Neural cell (in vitro differentiated cells): ENCODE measurements at regions not wholly inside any gene's neighbourhood (a gene's known extent, or its start where the extent isn't known, plus 50 kb on each side); places are given as distances from the start of the nearest gene placed in this dataset.

Experiments
- H2AFZ ChIP-seq: fragments of 200-600, 300-800 bp; sonication (generic), shearing (Covaris generic); 2 replicates; pipeline ENCODE4 v1.6.0; 2014; ENCODE audit warnings: low read depth, mild to moderate bottlenecking, antibody characterized with exemption, low read length, moderate library complexity
- H3F3A ChIP-seq: fragments of 200-600 bp; shearing (Covaris generic); 2 replicates; pipeline ENCODE4 v1.6.1; 2016; ENCODE audit warnings: mild to moderate bottlenecking, moderate library complexity, mixed read lengths, antibody characterized with exemption, low read length; ENCODE audit not compliant: insufficient read depth, poor library complexity, severe bottlenecking
- H3K27ac ChIP-seq: fragments of 200-600, 300-800 bp; sonication (generic), shearing (Covaris generic); 2 replicates; pipeline ENCODE4 v1.5.1; 2014; ENCODE audit warnings: mild to moderate bottlenecking, low read length, moderate library complexity
- H3K27me3 ChIP-seq: fragments of 300-800, 200-600 bp; sonication (generic), shearing (Covaris generic); 2 replicates; pipeline ENCODE4 v1.6.0; 2014; ENCODE audit warnings: mild to moderate bottlenecking, low read depth, low read length, moderate library complexity; ENCODE audit not compliant: insufficient read depth
- H3K36me3 ChIP-seq: fragments of 300-800, 200-600 bp; sonication (generic), shearing (Covaris generic); 2 replicates; pipeline ENCODE4 v1.5.1; 2014; ENCODE audit warnings: mild to moderate bottlenecking, antibody characterized with exemption, low read length, moderate library complexity; ENCODE audit not compliant: insufficient read depth
- H3K4me2 ChIP-seq: fragments of 300-800, 200-600 bp; sonication (generic), shearing (Covaris generic); 2 replicates; pipeline ENCODE4 v1.6.0; 2014; ENCODE audit warnings: mild to moderate bottlenecking, low read length
- H3K4me3 ChIP-seq: fragments of 300-800, 200-600 bp; sonication (generic), shearing (Covaris generic); 2 replicates; pipeline ENCODE4 v1.5.1; 2014; ENCODE audit warnings: mild to moderate bottlenecking, low read length, moderate library complexity
- H3K79me2 ChIP-seq: fragments of 200-600 bp; shearing (Covaris generic); replicated peaks from 2 replicates; pipeline ENCODE4 v1.6.0; 2014; ENCODE audit warnings: mild to moderate bottlenecking, low read length, moderate library complexity; ENCODE audit not compliant: insufficient read depth
- H3K9ac ChIP-seq: fragments of 300-800, 200-600 bp; sonication (generic), shearing (Covaris generic); 2 replicates; pipeline ENCODE4 v1.6.1; 2016; ENCODE audit warnings: mild to moderate bottlenecking, low read length, mixed read lengths
- H3K9me2 ChIP-seq: fragments of 200-600 bp; shearing (Covaris generic); 2 replicates; pipeline ENCODE4 v1.6.1; 2016; ENCODE audit warnings: mild to moderate bottlenecking, low read length, mixed read lengths; ENCODE audit not compliant: insufficient read depth
- H3K9me3 ChIP-seq: fragments of 200-600, 300-800 bp; sonication (generic), shearing (Covaris generic); 2 replicates; pipeline ENCODE4 v1.6.1; 2016; ENCODE audit warnings: mild to moderate bottlenecking, mixed run types, low read length, moderate library complexity, mixed read lengths
- H4K20me1 ChIP-seq: fragments of 200-600 bp; shearing (Covaris generic); 2 replicates; pipeline ENCODE4 v1.6.1; 2016; ENCODE audit warnings: mild to moderate bottlenecking, mixed run types; ENCODE audit not compliant: insufficient read depth
- EP300 ChIP-seq: fragments of 450-650 bp; conservative IDR thresholded peaks from 2 replicates; pipeline ENCODE4 v1.6.1; 2014; ENCODE audit warnings: antibody characterized with exemption, mild to moderate bottlenecking, moderate library complexity; ENCODE audit not compliant: poor library complexity, severe bottlenecking
- EZH2 ChIP-seq: fragments of 200-600, 300-800 bp; shearing (Covaris generic), sonication (generic); IDR thresholded peaks from 2 replicates; pipeline ENCODE4 v1.6.1; 2014; ENCODE audit warnings: antibody characterized with exemption, low read length, borderline replicate concordance, mild to moderate bottlenecking; ENCODE audit not compliant: insufficient read depth, poor library complexity, severe bottlenecking
- MXI1 ChIP-seq: fragments of 450-650 bp; conservative IDR thresholded peaks from 2 replicates; pipeline ENCODE4 v1.6.1; 2014; ENCODE audit warnings: antibody characterized with exemption, mild to moderate bottlenecking; ENCODE audit not compliant: poor library complexity, severe bottlenecking
- POLR2AphosphoS5 ChIP-seq: IDR thresholded peaks from 2 replicates; pipeline ENCODE4 v1.6.1; 2012
- RAD21 ChIP-seq: fragments of 450-650 bp; conservative IDR thresholded peaks from 2 replicates; pipeline ENCODE4 v1.6.1; 2014; ENCODE audit warnings: antibody characterized with exemption, mild to moderate bottlenecking, moderate library complexity
- SMC3 ChIP-seq: fragments of 450-650 bp; conservative IDR thresholded peaks from 2 replicates; pipeline ENCODE4 v1.6.1; 2014; ENCODE audit warnings: antibody characterized with exemption, mild to moderate bottlenecking, moderate library complexity; ENCODE audit not compliant: poor library complexity
- TAF1 ChIP-seq: IDR thresholded peaks from 2 replicates; pipeline ENCODE4 v1.6.1; 2012; ENCODE audit warnings: low read depth
- TF ChIP-seq, protein P1 (sequence below): IDR thresholded peaks from 2 replicates; pipeline ENCODE4 v1.6.1; 2012; ENCODE audit warnings: borderline replicate concordance
- TF ChIP-seq, protein P2 (sequence below): fragments of 450-650 bp; IDR thresholded peaks from 2 replicates; pipeline ENCODE4 v1.5.1; 2014; ENCODE audit warnings: antibody characterized with exemption, mild to moderate bottlenecking, moderate library complexity; ENCODE audit not compliant: poor library complexity, severe bottlenecking

DNA sequence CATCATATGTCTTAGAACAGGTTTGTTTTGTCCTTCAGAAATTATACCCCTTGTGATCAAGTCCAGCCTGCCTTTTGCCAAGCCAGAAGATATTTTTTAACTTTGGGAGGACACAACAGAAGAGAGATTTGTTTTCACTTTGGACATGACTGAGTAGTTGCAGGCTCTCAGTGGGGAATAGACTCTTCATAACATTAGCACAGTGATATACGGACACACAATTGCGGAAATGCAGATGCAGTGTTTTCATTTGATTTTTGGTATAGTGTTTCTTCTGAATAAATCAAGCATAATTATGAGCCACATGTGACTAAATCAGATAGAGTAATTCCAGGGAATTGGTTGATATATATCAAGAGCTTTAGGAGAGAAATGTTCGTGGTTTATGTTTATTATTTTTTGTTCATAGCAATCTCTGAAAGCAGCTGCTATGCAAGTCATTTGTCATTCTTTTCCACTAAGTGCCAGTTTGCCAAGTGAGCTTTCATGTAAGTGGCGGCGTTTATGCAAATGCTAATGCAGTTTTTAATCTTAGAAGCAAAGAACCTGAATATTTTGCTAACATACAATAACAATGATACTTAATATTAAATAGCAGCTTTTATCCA, 69.6 kb upstream of the HDAC9 start:
- no peaks in the 10 kb centered on the region for H3F3A ChIP-seq
- no peaks in the 10 kb centered on the region for H3K36me3 ChIP-seq
- H3K27ac ChIP-seq, result peak overlapping the region; percentile 66
- peak overlapping the region; percentile 36 for H3K4me2 ChIP-seq
- no peak overlapping the region for H3K9ac ChIP-seq
- TF ChIP-seq, protein P1, sequence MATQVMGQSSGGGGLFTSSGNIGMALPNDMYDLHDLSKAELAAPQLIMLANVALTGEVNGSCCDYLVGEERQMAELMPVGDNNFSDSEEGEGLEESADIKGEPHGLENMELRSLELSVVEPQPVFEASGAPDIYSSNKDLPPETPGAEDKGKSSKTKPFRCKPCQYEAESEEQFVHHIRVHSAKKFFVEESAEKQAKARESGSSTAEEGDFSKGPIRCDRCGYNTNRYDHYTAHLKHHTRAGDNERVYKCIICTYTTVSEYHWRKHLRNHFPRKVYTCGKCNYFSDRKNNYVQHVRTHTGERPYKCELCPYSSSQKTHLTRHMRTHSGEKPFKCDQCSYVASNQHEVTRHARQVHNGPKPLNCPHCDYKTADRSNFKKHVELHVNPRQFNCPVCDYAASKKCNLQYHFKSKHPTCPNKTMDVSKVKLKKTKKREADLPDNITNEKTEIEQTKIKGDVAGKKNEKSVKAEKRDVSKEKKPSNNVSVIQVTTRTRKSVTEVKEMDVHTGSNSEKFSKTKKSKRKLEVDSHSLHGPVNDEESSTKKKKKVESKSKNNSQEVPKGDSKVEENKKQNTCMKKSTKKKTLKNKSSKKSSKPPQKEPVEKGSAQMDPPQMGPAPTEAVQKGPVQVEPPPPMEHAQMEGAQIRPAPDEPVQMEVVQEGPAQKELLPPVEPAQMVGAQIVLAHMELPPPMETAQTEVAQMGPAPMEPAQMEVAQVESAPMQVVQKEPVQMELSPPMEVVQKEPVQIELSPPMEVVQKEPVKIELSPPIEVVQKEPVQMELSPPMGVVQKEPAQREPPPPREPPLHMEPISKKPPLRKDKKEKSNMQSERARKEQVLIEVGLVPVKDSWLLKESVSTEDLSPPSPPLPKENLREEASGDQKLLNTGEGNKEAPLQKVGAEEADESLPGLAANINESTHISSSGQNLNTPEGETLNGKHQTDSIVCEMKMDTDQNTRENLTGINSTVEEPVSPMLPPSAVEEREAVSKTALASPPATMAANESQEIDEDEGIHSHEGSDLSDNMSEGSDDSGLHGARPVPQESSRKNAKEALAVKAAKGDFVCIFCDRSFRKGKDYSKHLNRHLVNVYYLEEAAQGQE, result no peak
- peak; percentile 32 for TF ChIP-seq EP300
- peak; percentile 18 for TF ChIP-seq MXI1
- no peak for TF ChIP-seq EZH2
- peak; percentile 32 for TF ChIP-seq POLR2AphosphoS5
- TF ChIP-seq TAF1, result no peak
- no peaks in the 10 kb centered on the region for H4K20me1 ChIP-seq
- no peaks in the 10 kb centered on the region for H3K9me2 ChIP-seq
- H3K9me3 ChIP-seq, result no peaks in the 10 kb centered on the region
- H3K27me3 ChIP-seq, result no peaks in the 10 kb centered on the region
- no peaks in the 10 kb centered on the region for H3K79me2 ChIP-seq
- H3K4me3 ChIP-seq, result peak overlapping the region; percentile 38
- H2AFZ ChIP-seq, result no peak overlapping the region

DNA sequence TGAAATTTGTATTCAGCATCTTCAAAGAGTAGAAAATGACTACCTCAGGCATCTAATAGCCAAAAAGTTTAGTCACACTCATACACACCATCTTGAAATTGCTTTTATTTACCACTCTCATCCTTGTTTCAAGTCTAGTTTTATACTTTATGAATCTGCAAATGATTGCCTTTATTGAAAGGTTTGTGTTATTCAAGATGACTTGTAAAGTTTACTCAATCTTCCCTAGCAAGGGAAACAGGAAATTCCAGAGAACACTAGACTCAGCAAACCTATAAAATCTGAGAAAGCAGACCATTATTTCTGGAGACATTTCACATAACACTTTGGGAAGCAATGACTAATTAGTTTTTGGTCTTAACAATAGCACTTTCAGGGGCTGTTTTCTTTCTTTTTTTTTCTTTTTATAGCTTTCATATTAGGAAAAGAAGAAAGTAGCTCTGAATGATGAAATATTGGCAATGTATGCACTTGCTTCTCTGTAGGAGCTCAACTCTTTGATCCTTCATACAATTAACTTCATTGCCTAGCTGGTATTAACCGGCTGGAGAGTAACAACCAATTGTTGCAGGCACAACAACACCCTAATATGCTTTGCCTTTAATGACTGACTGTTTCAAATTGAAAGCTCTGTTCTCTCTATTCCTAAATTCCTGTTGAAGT, 68.9 kb upstream of the HDAC9 start:
- Histone ChIP-seq H3K27ac (peak overlapping the region; percentile 66), H3K27me3 (no peaks in the 10 kb centered on the region), H4K20me1 (no peaks in the 10 kb centered on the region), H3K4me2 (peak overlapping the region; percentile 36), H3K9me2 (no peaks in the 10 kb centered on the region), H3F3A (no peaks in the 10 kb centered on the region), H3K79me2 (no peaks in the 10 kb centered on the region), H3K9me3 (no peaks in the 10 kb centered on the region), H3K4me3 (peak overlapping the region; percentile 38), H3K36me3 (no peaks in the 10 kb centered on the region), H3K9ac (no peak overlapping the region), H2AFZ (no peak overlapping the region)
- TF ChIP-seq TAF1 (no peak), EP300 (no peak), MXI1 (no peak), RAD21 (no peak), SMC3 (no peak), EZH2 (no peak), POLR2AphosphoS5 (no peak)
- TF ChIP-seq, protein P1, result no peak
- TF ChIP-seq, protein P2, sequence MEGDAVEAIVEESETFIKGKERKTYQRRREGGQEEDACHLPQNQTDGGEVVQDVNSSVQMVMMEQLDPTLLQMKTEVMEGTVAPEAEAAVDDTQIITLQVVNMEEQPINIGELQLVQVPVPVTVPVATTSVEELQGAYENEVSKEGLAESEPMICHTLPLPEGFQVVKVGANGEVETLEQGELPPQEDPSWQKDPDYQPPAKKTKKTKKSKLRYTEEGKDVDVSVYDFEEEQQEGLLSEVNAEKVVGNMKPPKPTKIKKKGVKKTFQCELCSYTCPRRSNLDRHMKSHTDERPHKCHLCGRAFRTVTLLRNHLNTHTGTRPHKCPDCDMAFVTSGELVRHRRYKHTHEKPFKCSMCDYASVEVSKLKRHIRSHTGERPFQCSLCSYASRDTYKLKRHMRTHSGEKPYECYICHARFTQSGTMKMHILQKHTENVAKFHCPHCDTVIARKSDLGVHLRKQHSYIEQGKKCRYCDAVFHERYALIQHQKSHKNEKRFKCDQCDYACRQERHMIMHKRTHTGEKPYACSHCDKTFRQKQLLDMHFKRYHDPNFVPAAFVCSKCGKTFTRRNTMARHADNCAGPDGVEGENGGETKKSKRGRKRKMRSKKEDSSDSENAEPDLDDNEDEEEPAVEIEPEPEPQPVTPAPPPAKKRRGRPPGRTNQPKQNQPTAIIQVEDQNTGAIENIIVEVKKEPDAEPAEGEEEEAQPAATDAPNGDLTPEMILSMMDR, result no peak
